ENCODE measurements at regions not wholly inside any gene's neighbourhood (a gene's known extent, or its start where the extent isn't known, plus 50 kb on each side); places are given as distances from the start of the nearest gene placed in this dataset.

GRCh38 chr14:37994846-37995372 is 212.8 kb upstream of the SSTR1 start:
- Mint-ChIP-seq H3K4me3 (no peak overlapping the region), H3K9me3 (peaks cover 5% of the 10 kb centered on the region), H3K36me3 (ENCODE audit: low read depth) (peaks cover 1% of the 10 kb centered on the region), H3K4me1 (peaks cover 7% of the 10 kb centered on the region), H3K27me3 (ENCODE audit: insufficient read depth) (no peaks in the 10 kb centered on the region), H3K27ac (peak overlapping the region; percentile 2)
- H3K36me3 ChIP-seq (ENCODE audit: control insufficient read depth, insufficient read depth, low read length) = no peaks in the 10 kb centered on the region
- H3K27ac ChIP-seq (ENCODE audit: low read depth, low read length) = no peak overlapping the region
- DNase-seq = peak; percentile 47
- no peak for TF ChIP-seq CTCF (conservative IDR thresholded peaks at IDR 0.05)
- no peak overlapping the region for H3K9ac ChIP-seq (ENCODE audit: extremely low read depth, low read length, poor library complexity, severe bottlenecking)
- H3K4me3 ChIP-seq (ENCODE audit: low read length) = no peak overlapping the region
- H3K4me1 ChIP-seq (ENCODE audit: control insufficient read depth, insufficient read depth, low read length) = no peaks in the 10 kb centered on the region
- no peaks in the 10 kb centered on the region for H3K27me3 ChIP-seq (ENCODE audit: control insufficient read depth, insufficient read depth, low read length, poor library complexity, severe bottlenecking)
- H3K9me3 ChIP-seq (ENCODE audit: control insufficient read depth, low read length) = no peaks in the 10 kb centered on the region
- 76 to 78% methylated on average over 4 of the region's 4 CpGs for WGBS, 2 experiments (ENCODE audit: insufficient coverage in 1 of 2, insufficient read length in 1 of 2)

DNA sequence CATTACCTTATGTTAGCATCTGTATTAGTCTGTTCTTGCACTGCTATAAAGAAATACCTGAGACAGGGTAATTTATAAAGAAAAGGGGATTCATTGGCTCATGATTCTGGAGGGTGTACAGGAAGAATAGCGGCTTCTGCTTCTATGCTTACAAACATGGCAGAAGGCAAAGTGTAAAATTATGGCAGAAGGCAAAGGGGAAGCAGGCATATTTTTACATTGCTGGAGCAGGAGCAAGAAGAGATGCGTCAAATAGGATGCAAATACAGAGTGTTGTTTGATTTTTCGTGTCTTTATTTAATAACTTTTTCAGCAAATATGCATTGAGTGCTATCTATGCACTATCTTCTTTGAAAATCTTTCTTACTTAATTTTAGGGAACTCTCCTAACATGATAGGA is 210.7 kb upstream of the SSTR1 start:
- H3K4me1 Mint-ChIP-seq = peaks cover 11% of the 10 kb centered on the region
- no peak overlapping the region for H3K27ac Mint-ChIP-seq
- H3K36me3 Mint-ChIP-seq (ENCODE audit: low read depth) = peaks cover 1% of the 10 kb centered on the region
- peaks cover 2% of the 10 kb centered on the region for H3K9me3 Mint-ChIP-seq
- no peak overlapping the region for H3K4me3 Mint-ChIP-seq
- no peak for DNase-seq
- Histone ChIP-seq H3K27me3 (ENCODE audit: control insufficient read depth, insufficient read depth, low read length, poor library complexity, severe bottlenecking) (no peaks in the 10 kb centered on the region), H3K36me3 (ENCODE audit: control insufficient read depth, insufficient read depth, low read length) (no peaks in the 10 kb centered on the region), H3K4me3 (ENCODE audit: low read length) (no peak overlapping the region), H3K4me1 (ENCODE audit: control insufficient read depth, insufficient read depth, low read length) (no peaks in the 10 kb centered on the region), H3K27ac (ENCODE audit: low read depth, low read length) (no peak overlapping the region), H3K9me3 (ENCODE audit: control insufficient read depth, low read length) (no peaks in the 10 kb centered on the region), H3K9ac (ENCODE audit: extremely low read depth, low read length, poor library complexity, severe bottlenecking) (no peak overlapping the region)
- WGBS, 2 experiments (ENCODE audit: insufficient coverage in 1 of 2, insufficient read length in 1 of 2) = 95 to 99% methylated on average over 3 of the region's 3 CpGs
- no peak for TF ChIP-seq CTCF (conservative IDR thresholded peaks at IDR 0.05)
- H3K27me3 Mint-ChIP-seq (ENCODE audit: insufficient read depth) = no peaks in the 10 kb centered on the region

DNA sequence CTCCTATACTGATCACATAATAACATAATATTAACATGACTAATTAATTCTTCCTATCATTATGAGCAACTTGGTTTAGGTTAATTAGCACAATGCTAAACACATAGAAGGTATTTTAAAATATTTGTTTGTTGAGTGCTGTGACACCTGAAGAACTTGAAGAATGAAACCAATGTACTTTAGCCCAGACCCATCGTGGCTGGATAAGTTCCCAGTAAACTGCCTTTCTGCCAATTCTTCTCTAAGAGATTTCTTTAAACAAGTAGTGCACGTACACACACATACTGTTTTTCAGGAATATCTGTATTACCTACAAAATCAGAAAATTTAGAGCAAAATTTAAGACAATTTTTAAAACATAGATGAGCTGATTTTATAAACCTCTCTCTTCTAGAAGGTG is 207.4 kb upstream of the SSTR1 start:
- Mint-ChIP-seq H3K27ac (no peak overlapping the region), H3K27me3 (ENCODE audit: insufficient read depth) (no peaks in the 10 kb centered on the region), H3K4me1 (peaks cover 21% of the 10 kb centered on the region), H3K36me3 (ENCODE audit: low read depth) (no peaks in the 10 kb centered on the region), H3K4me3 (no peak overlapping the region), H3K9me3 (no peaks in the 10 kb centered on the region)
- no peaks in the 10 kb centered on the region for H3K4me1 ChIP-seq (ENCODE audit: control insufficient read depth, insufficient read depth, low read length)
- no peak for TF ChIP-seq CTCF (conservative IDR thresholded peaks at IDR 0.05)
- H3K27me3 ChIP-seq (ENCODE audit: control insufficient read depth, insufficient read depth, low read length, poor library complexity, severe bottlenecking) = no peaks in the 10 kb centered on the region
- no peaks in the 10 kb centered on the region for H3K36me3 ChIP-seq (ENCODE audit: control insufficient read depth, insufficient read depth, low read length)
- no peak overlapping the region for H3K4me3 ChIP-seq (ENCODE audit: low read length)
- no peak overlapping the region for H3K9ac ChIP-seq (ENCODE audit: extremely low read depth, low read length, poor library complexity, severe bottlenecking)
- no peaks in the 10 kb centered on the region for H3K9me3 ChIP-seq (ENCODE audit: control insufficient read depth, low read length)
- no peak for DNase-seq
- H3K27ac ChIP-seq (ENCODE audit: low read depth, low read length) = no peak overlapping the region
- WGBS, 2 experiments (ENCODE audit: insufficient coverage in 1 of 2, insufficient read length in 1 of 2) = 94 to 100% methylated on average over 1 to 2 of the region's 2 CpGs
